NCI-H82 treated with DMSO at 0.1 percent for 48 hours (cell line): ENCODE measurements at regions not wholly inside any gene's neighbourhood (a gene's known extent, or its start where the extent isn't known, plus 50 kb on each side); places are given as distances from the start of the nearest gene placed in this dataset.
"Not testable (repeated sequence)": the region's sequence is repeated elsewhere in the genome, so short reads cannot be mapped to it uniquely, and the experiment has no call there.

ENCODE experiments used
- DNase-seq: peaks from one replicate; lab custom pipeline; 2025; ENCODE audit not compliant: unreplicated experiment; lab: John Stamatoyannopoulos, UW

- no peak for DNase-seq
These were observed 70.5 kb upstream of the CSNK1A1L start for GRCh38 chr13:37175996-37176395.

GRCh38 chr13:37173214-37173613 lies 67.8 kb upstream of the CSNK1A1L start:
- no peak for DNase-seq

GRCh38 chr13:37172226-37172625 lies 66.8 kb upstream of the CSNK1A1L start:
- DNase-seq, result not testable (repeated sequence)

- peak; percentile 84 for DNase-seq
These were observed 63.5 kb upstream of the CSNK1A1L start for GRCh38 chr13:37168926-37169325.

- no peak for DNase-seq
These were observed 62.7 kb upstream of the CSNK1A1L start for GRCh38 chr13:37168151-37168550.

GRCh38 chr13:37164635-37165034 lies 59.2 kb upstream of the CSNK1A1L start:
- no peak for DNase-seq

- DNase-seq, result no peak
These were observed 58.3 kb upstream of the CSNK1A1L start for GRCh38 chr13:37163641-37164265.

- no peak for DNase-seq
These were observed 53.0 kb upstream of the CSNK1A1L start for GRCh38 chr13:37158481-37158880.

GRCh38 chr13:37155613-37156097 lies 50.2 kb upstream of the CSNK1A1L start:
- DNase-seq, result not testable (repeated sequence)
